HG03439 (cell line): ENCODE measurements at regions not wholly inside any gene's neighbourhood (a gene's known extent, or its start where the extent isn't known, plus 50 kb on each side); places are given as distances from the start of the nearest gene placed in this dataset.

Experiments
- ATAC-seq: cut with Tn5 transposase; IDR thresholded peaks from one replicate; pipeline ENCODE4 v1.9.1; 2021; ENCODE audit warnings: mild to moderate bottlenecking, moderate library complexity; ENCODE audit not compliant: unreplicated experiment

DNA sequence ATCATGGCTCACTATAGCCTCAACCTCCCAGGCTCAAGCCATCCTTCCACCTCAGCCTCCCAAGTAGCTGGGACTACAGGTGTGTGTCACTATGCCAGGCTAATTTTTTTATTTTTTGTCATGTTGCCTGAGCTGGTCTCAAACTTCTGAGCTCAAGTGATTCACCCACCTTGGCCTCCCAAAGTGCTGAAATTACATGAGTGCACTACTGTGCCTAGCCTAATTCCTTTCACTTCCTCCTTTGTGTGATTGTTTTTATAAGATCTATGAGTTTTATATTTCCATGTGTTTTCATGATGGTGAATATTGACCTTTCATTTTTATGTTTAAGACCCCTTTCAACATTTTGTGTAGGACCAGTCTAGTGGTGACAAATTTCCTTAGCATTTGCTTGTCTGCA, 55.2 kb upstream of the IL12B start:
- no peak for ATAC-seq

DNA sequence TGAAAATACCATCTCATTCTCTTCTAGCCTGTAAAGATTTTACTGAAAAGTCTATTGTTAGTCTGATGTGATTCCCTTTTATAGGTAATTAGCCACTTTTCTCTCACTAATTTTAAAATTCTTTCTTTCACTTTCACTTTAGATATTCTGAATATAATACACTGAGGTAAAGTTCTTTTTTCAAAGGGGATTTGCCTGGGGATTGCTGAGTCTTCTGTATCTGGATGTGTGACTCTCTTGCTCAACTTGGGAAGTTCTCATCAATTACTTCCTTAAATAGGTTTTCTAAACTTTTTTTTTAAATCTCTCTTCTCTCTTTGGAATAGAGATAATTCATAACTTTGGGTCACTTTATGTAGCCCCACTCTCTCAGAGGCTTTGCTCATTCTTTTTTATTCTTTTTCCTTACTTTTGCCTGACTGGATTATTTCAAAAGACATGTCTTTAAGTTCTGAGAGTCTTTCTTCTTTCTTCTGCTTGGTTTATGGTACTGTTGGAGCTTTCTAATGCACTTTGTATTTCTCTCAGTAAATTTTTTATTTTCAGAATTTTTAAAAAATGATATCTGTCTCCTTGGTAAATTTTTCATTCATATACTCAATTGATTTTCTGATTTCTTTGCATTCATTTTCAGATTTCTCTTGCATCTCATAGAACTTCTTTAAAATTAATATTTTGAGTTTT, 55.9 kb upstream of the IL12B start:
- no peak for ATAC-seq

DNA sequence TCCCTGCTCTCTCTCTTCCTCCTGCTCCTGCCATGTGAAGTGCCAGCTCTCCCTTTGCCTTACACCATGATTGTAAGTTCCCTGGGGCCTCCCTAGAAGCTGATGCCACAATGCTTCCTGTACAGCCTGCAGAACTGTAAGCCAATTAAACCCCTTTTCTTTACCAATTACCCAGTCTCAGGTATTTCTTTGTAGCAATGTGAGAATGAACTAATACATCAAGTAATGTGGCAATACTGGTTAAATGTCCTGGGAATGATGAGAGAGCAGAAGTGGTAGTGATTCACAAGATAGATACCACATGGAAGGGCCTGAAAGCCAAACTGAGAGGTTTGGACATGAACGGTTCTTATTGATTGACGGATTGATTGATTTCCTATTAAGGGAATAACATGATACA, 62.6 kb upstream of the IL12B start:
- no peak for ATAC-seq

DNA sequence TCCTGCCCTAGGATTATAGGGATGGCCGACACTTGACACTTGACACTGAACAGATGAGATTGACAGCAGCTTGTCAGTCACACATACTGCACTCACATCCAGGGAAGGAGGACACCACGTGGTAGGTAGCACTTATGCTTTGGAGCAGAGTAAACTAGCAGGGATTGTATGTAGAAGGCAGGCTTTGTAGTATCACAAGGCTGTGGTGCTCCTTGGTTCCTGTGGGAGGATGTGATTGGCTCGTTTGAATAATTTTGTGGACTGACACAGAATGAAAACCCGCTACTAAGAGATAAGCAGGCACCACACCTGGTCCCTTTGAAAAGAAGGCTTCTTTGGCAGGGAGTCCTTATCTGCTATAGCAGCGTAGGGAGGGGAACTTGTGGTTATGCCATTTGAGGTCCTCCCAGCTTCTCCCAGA, 63.6 kb upstream of the IL12B start:
- ATAC-seq: no peak

DNA sequence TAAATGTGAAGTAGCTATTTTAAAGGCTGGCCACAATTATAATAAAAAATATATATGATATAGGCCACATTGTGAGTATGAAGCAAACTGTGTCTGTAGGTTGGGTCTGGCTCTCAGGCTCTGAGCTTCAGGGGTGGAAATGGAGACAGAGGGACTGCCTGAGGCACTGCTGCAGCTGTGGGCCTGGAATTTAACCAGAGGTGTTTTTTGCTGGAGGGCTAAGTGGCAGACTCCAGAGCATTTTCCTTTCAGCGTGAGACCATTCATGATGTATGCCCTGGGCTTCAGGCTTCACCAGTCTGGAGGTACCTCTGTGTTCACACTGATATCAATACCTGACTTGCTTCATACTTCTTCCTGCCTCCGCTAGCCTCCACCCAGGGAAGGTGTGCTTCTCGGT, 64.9 kb upstream of the IL12B start:
- ATAC-seq: no peak

DNA sequence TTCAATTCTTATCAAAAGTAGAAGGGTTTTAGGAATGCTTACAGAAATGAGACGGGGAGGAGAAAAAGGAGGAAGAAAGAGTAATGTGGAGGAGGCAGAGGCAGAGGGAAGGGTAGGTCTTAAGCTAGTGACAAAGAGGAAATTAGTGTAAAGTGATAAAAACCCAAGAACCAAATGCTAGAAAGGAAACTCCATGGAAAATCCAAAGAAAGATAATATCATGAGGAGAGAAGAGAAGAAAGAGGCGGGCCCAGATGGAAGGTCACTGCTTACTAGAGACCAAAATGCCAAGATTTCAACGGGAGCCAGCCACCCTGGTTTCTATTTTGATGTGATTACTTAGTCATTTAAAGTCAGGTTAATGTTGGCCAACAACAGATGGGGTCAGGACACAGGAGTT, 68.6 kb upstream of the IL12B start:
- no peak for ATAC-seq

DNA sequence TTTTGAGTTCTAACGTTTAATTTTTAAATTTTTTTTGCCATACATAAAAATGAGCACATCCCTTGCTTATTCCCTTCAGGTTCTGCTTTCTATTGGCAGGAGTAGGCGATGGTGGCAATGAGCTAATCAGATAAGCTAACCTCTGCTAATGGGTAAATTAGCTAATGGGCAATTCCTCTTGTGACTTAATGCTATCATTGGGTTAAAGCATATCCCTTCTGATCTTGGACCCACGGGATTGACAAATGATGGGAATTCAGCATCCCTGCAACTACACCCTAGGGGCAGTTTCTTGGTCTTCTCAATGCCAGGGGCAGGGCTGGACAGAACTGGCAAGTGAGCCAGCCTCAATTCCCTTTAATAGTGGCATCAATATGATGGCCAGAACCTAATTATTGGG, 70.2 kb upstream of the IL12B start:
- ATAC-seq: no peak

DNA sequence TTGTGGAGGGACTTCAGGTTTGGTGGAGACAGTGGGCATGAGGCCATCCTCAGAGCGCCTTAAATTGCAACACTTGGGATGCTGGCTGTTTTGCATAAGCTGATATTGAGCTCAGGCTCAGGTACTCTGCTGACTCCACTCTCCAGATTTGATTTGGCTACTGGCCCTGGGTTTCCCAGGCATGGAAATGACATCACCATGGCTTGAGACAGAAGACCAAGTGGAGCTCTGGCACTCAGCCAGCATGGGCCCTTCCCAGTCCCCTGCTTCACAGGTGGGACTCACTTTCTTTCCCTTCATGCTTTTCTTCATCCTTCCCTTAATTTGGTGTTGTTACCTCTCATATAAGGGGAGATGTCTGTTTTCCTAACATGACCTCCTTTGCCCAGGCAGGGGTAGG, 72.0 kb upstream of the IL12B start:
- ATAC-seq: no peak

DNA sequence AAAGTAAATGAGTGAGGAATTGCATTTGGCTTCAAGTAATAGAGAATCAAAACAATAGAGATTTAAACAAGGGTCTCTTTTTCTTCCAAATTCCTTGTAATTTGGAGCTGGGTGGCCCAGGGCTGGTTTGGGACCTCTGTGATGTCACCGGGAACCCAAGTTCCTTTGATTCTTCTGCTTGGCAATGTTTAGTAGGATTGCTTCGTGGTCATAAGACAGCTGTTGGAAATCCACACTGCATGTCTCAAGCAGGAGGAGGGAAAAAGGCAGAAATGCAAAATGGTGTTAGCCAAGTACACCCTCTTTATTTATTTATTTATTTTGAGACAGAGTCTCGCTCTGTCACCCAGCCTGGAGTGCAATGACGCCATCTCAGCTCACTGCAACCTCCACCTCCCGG, 72.6 kb upstream of the IL12B start:
- no peak for ATAC-seq

DNA sequence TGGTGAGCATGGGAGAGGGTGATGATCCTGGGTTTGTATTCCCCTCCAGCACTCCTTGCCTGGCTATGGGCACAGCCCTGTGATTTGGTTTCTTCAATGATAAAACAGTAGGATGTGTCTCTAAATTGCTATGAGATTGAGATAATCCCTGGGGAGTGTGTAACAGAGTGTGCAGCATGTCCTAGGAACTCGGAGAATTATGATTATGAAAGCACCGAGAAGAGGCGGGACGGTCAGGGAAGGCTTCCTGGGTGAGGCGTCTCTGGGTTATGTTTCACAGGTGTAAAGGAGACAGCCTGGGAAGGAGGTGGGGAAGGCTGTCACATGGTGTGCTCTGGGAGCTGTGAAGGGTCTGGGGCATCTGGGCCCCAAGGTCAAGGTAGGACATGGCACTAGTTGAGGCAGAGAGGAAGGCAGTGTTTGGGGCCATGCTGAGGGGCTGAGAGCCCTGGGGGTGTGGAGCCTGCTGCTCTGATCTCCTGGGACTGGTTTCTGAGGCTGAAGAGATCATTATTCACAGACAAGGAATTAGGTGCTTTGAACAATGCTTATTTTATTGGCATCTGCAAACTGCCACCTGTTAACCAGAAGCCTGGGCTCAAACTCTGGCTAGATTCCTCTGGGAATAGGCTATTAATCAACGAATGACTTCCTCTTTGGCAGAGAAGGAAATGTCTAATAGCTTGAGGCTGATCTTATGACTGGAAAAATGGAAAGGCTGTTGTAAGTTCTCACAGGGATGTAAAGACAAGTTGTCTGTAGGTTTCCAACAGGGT, 73.8 kb upstream of the IL12B start:
- no peak for ATAC-seq

DNA sequence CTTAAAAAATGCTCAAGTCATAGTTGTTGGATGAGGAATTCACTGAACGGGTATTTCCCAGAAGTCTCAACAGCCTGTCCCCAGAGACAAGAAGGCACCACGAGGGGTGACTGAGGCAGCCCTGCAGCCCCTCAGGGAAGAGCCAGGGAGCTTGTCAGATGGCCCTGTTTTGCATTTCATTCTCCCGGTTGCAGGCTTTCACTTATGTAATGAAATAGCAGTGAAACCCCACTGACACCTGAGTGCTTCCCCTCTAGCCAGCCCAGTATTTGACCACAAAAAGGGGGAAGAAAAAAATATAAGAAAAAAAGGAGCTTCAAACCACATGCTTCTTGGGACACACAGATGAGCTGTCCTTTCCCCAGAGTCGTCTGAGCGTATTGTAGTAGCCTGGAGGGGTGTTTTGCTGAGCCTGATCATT, 75.3 kb upstream of the IL12B start:
- ATAC-seq: peak; percentile 56

DNA sequence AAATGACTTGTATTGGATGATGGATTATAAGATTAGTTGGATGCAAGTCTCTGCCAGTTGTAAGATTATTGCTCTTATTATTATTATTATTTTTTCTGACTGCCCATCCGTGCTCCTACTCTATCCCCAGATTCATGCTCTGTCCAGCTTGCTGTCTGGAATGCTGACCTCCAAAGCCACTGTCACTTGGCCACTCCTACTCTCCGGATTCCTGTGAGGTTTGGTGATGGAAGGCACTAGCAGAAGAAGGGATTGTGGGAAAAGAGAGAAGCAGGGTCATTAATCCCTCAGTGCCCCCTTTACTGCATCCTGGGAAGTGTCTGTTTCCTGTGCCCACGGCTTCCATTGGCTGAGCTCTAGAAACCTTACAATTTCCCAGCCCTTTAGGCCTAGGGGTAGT, 76.3 kb upstream of the IL12B start:
- no peak for ATAC-seq

DNA sequence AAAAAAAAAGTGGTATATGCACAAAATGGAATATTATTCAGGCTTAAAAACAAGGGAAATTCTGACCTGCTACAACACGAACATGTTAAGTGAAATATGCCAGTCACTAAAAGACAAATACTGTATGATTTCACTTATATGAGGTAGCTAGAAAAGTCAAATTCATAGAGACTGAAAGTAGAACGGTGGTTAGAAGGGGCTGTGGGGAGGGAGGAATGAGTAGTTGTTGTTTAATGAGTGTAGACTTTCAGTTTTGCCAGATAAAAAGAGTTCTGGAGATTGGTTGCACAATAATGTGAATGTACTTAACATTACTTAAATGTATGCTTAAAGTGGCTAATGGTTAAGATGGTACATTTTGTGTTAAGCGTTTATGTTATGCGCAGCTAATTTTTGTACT, 79.5 kb upstream of the IL12B start:
- peak; percentile 50 for ATAC-seq

DNA sequence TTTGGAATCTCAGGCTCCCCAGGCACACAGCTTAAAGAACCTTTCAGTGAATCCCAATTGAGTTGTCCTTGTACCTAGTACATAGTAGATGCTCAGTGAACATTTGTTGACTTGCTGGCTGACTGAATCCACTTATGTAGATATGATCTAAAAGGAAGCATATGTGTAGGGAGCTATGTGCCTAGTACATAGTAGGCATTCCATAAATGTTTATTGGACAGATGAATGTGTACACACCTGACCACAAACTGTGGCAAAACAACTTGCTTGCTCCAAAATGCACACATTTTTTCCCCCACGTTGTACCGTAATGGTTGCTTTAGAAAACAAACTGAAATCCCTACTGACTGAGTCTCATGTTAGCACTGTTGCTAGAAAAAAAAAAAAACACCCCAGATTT, 80.2 kb upstream of the IL12B start:
- ATAC-seq: no peak

DNA sequence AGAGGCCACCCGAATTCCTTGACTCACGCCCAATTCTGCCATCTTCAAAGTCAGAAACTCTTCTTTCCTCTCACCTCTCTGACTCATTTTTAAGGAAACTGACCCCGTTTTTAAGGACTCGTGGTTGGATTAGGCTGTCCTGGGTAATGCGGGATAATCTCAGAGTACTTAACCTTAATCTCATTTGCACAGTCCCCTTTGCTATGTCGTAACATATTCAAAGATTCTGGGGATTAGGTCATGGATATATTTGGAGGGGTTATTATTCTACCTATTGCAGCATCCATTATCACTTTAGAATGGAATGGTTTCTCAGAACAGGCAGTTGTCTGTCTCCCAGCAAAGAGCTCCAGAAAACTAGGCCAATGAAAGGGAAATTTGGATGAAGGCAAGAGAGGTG, 80.8 kb upstream of the IL12B start:
- ATAC-seq: no peak

DNA sequence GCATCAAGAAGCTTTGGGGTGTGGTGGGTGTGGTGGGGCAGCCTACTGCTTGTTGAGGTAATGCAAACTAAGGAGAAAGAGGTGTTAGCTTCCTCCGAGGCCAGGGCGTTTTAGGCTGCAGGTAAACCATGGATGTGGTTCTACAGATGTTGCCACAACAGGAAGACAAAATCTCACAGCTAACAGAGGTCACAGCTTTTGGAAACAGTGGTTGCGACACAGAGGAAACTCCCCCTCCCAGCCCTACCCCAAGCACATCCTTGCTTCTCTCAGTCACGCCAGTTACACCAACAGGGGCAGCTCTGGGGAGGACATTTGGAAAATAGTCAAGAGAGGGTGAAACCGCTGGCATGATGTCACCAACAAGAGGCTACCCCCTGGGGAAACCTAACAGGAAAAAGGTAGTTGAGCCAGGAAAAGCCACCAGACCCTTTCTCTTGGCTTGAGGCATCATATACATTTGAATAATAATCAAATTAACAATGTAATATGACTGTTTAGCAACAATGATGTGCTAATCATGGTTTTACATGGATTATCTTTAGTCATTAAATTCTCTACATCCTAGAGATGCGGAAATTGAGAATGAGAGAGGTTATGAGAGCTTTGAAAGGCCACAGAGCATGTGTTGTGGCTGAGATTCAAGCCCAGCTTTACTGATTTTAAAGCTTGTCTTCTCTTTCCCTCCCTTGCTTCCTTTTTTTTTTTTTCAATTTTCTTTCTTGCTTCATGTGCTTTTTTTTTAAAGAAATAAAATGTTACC, 82.2 kb upstream of the IL12B start:
- ATAC-seq: peak; percentile 36

DNA sequence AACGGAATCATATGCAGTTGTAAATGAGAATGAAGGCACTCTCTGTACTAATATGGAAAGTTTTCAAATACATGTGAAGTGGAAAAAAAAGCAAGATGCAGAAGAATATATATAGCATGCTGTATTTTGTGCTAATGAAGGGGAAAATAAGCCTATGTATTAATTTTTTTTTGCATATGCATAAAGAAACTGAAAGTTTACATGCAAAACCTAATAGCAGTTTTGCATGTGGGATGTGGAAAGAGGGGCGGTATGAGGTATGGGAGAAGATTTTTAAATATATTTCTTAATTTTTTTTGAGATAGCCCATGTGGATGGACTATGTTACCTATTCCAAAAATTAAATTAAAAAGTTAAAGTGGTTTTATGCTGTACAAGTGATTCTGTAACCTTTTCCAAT, 83.7 kb upstream of the IL12B start:
- ATAC-seq: no peak

DNA sequence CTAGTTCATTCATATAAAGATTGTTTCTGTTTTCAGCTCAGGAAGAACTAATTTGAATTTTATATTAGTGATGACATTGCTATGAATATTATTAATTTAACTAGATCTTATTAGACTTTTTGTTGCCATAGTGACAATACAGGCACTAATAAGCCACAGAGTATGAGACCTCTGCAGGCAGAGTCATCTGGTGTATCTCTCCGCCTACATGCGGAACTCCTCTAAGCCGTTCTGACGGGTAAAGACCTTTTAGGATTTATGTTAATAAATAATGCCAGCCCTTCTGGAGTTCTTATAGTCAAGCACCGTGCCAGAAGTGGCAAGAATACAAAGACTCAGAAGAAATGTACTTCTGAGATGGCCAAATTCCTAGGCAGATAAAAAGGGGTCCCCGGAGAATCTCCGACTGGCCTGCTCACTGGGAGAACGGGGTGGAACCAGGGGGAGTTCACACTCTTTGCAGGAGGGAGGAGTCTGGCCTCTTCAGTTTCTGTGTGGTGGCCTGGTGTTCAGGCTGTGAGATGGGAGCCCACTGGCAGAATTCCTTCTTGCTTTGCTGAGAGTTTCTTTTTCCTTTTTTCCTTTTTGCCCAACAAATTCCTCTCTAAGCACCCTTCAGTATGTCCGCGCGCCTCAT, 85.1 kb upstream of the IL12B start:
- ATAC-seq: no peak

DNA sequence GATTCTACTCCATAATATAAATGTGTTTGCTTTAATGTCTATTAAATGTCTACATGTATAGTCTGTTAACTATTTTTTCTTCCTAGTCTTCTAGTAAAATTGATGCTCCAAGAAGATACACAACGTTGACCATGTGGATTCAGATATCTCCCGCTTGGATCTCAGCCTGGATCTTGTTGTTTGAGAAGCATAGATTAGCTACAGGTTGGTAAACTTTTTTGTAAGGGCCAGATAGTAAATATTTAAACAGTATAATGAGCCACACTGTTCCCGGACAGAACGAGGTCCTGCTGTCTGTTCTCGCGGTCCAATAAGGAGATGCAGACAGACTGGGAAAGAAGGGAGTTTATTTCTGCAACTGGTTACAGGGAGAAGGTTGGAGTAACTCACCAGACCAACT, 86.2 kb upstream of the IL12B start:
- ATAC-seq: no peak

DNA sequence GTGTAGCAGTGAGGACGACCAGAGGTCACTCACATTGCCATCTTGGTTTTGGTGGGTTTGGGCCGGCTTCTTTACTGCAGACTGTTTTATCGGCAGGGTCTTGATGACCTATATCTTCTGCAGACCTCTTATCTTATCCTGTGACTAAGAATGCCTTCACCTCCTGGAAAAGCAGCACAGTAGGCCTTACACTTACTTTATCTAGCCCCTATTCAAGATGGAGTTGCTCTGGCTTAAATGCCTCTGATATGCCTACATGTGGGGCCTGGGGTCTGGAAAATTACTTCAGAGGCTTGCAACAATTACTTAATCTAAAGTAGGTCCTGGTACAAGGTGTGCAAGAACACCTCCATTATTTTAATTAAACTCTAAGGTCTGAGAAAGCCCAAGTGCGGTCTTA, 86.9 kb upstream of the IL12B start:
- ATAC-seq: no peak

DNA sequence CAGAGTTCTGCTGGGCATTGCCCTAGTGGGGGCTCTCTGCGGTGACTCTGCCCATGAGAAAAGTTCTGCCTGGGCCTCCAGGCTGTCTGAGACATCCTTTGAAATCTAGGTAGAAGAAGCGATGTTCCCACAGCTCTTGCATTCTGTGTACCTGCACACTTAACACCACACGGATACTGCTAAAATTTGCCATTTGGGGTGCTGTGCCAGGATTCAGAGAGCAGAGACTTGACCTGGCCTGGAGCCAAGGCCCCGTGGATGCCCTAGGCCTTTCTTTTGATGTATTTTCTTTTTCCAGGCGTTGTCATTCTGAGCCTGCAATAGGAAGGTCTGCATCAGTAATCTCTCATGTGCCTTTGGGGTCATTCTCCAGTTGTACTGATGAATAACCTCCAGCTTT, 89.3 kb upstream of the IL12B start:
- no peak for ATAC-seq

DNA sequence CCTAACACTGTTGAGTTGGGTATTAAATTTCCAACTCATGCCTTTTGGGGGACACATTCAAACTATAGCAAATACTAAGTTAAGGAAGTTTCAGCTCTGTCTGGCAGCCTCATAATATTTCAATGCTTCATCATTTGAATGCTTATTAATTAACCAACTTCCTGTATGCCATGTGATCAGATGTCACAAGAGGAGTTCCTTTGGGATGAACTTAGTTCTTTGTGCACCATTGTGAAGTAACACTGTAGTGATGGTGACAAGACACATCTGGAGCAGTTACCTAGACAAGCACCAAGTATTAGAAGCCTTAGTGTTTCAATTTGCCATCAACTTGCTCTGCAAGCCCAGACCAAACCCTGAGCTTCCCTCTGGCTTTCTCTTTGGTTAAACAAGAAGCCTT, 90.7 kb upstream of the IL12B start:
- no peak for ATAC-seq
